ENCODE measurements at regions not wholly inside any gene's neighbourhood (a gene's known extent, or its start where the extent isn't known, plus 50 kb on each side); places are given as distances from the start of the nearest gene placed in this dataset.

DNA sequence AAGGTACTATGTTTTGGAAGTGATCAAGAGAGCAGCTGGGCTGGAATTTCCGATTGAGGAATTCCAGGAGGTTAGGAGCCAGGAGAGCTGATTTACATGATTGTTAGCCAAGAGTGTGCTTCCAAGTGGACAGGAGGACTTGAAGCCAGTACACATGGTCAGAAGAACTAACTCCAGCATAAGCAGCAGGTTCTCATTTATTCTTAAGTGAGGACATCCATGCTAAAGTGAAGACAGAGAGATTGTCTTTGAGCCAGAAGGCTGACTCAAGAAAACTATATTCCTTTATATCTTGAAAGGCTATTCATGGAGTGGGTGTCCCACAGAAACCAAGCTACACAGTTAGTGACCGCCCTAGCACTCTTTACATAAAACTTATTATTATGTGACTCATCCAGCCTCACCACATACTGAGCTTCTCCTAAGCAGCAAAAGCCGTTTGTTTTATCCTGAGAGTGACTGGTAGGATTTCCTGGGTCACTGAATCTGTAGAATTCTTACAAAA, 56.7 kb upstream of the SEMA3A start:
- ATAC-seq (no peak; the same call in 1 of the 2 replicates), DNase-seq (ENCODE audit: low read depth, low spot score) (no peak)
- no peak overlapping the region for H3K27ac ChIP-seq (ENCODE audit: low read length)
- in situ Hi-C loops (cut with HindIII; ENCODE audit: low pct_unique_long_range_greater_than_20kb, low sequenced_read_pairs), result no loop called here
- ChIA-PET POLR2A (no interaction called here), CTCF (no interaction called here)
- H3K36me3 ChIP-seq (ENCODE audit: control insufficient read depth, insufficient read depth, low read length), result no peaks in the 10 kb centered on the region
- H3K27me3 ChIP-seq (ENCODE audit: control insufficient read depth, insufficient read depth, low read length), result no peaks in the 10 kb centered on the region
- no peaks in the 10 kb centered on the region; the same call in 1 of the 2 replicates for H3K9me3 ChIP-seq (ENCODE audit: control insufficient read depth, insufficient read depth, low read depth, low read length)
- intact Hi-C loops (cut with micrococcal nuclease; ENCODE audit: unreplicated experiment), result no loop called here
- H3K4me1 ChIP-seq (ENCODE audit: control insufficient read depth, insufficient read depth, low read length), result no peaks in the 10 kb centered on the region
- TF ChIP-seq POLR2AphosphoS5 (IDR thresholded peaks at IDR 0.05; ENCODE audit: low read depth, low read length), result no peak
- TF ChIP-seq, protein P1, sequence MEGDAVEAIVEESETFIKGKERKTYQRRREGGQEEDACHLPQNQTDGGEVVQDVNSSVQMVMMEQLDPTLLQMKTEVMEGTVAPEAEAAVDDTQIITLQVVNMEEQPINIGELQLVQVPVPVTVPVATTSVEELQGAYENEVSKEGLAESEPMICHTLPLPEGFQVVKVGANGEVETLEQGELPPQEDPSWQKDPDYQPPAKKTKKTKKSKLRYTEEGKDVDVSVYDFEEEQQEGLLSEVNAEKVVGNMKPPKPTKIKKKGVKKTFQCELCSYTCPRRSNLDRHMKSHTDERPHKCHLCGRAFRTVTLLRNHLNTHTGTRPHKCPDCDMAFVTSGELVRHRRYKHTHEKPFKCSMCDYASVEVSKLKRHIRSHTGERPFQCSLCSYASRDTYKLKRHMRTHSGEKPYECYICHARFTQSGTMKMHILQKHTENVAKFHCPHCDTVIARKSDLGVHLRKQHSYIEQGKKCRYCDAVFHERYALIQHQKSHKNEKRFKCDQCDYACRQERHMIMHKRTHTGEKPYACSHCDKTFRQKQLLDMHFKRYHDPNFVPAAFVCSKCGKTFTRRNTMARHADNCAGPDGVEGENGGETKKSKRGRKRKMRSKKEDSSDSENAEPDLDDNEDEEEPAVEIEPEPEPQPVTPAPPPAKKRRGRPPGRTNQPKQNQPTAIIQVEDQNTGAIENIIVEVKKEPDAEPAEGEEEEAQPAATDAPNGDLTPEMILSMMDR (IDR thresholded peaks at IDR 0.05), result no peak
- TF ChIP-seq SIN3A (IDR thresholded peaks at IDR 0.05; ENCODE audit: borderline replicate concordance, insufficient read depth, low read depth, low read length), result no peak
- no peak for TF ChIP-seq REST (IDR thresholded peaks at IDR 0.05; ENCODE audit: insufficient read depth in 1 of 2, low read depth in 2 of 2, low read length in 1 of 2)
- no peak overlapping the region for H3K4me3 ChIP-seq (ENCODE audit: low read depth in 2 of 2, low read length in 2 of 2)
- BruUV-seq (replicated peaks), result no TSS peak

DNA sequence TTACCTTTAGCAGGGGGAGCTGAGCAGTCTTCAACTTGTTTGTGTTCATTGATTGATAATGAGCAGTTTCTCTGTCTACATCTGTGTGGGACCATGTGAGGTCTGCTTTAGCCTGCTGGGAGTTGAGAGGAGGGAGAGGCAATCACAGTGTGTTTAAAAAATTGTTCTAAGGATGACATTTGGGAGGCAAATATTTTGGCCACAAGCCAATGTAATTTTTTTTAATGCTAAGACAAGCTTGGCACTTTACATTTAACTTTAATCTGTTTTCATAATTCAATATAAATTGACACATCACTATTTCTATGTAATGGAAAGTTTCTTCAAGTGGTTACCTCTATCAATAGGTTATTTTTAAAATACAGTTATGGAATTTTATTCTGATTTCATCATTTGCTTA, 55.9 kb upstream of the SEMA3A start:
- TF ChIP-seq REST (IDR thresholded peaks at IDR 0.05; ENCODE audit: insufficient read depth in 1 of 2, low read depth in 2 of 2, low read length in 1 of 2) (no peak), TCF7L2 (IDR thresholded peaks at IDR 0.05; ENCODE audit: low read depth, low read length) (no peak), POLR2AphosphoS5 (IDR thresholded peaks at IDR 0.05; ENCODE audit: low read depth, low read length) (no peak), SIN3A (IDR thresholded peaks at IDR 0.05; ENCODE audit: borderline replicate concordance, insufficient read depth, low read depth, low read length) (no peak)
- TF ChIP-seq, protein P1 (IDR thresholded peaks at IDR 0.05), result no peak
- Histone ChIP-seq H3K36me3 (ENCODE audit: control insufficient read depth, insufficient read depth, low read length) (no peaks in the 10 kb centered on the region), H3K27ac (ENCODE audit: low read length) (no peak overlapping the region), H3K4me3 (ENCODE audit: low read depth in 2 of 2, low read length in 2 of 2) (no peak overlapping the region), H3K9me3 (ENCODE audit: control insufficient read depth, insufficient read depth, low read depth, low read length) (no peaks in the 10 kb centered on the region; the same call in 1 of the 2 replicates), H3K4me1 (ENCODE audit: control insufficient read depth, insufficient read depth, low read length) (no peaks in the 10 kb centered on the region), H3K27me3 (ENCODE audit: control insufficient read depth, insufficient read depth, low read length) (no peaks in the 10 kb centered on the region)
- ATAC-seq, result no peak
- in situ Hi-C loops (cut with HindIII; ENCODE audit: low pct_unique_long_range_greater_than_20kb, low sequenced_read_pairs), result no loop called here
- ChIA-PET POLR2A (no interaction called here), CTCF (no interaction called here)
- DNase-seq (ENCODE audit: low read depth, low spot score), result no peak
- intact Hi-C loops (cut with micrococcal nuclease; ENCODE audit: unreplicated experiment), result no loop called here
- no TSS peak for BruUV-seq (replicated peaks)
